ENCODE measurements at regions not wholly inside any gene's neighbourhood (a gene's known extent, or its start where the extent isn't known, plus 50 kb on each side); places are given as distances from the start of the nearest gene placed in this dataset.

GRCh38 chr5:21685522-21685921 lies 1167.6 kb downstream of the CDH12 start:
- Histone ChIP-seq H3K9me3 (no peaks in the 10 kb centered on the region), H3K27me3 (no peaks in the 10 kb centered on the region), H3K36me3 (no peaks in the 10 kb centered on the region), H3K27ac (no peak overlapping the region), H3K4me1 (no peaks in the 10 kb centered on the region), H3K4me3 (no peak overlapping the region)
- intact Hi-C loops (cut with DNase I; ENCODE audit: low total_unique reads): no loop called here
- DNase-seq: no peak
- no peak for TF ChIP-seq CTCF (IDR thresholded peaks at IDR 0.05)

- intact Hi-C loops (cut with DNase I; ENCODE audit: low total_unique reads): no loop called here
- TF ChIP-seq CTCF (IDR thresholded peaks at IDR 0.05): no peak
- Histone ChIP-seq H3K4me1 (no peaks in the 10 kb centered on the region), H3K4me3 (no peak overlapping the region), H3K27ac (no peak overlapping the region), H3K36me3 (no peaks in the 10 kb centered on the region), H3K9me3 (no peaks in the 10 kb centered on the region), H3K27me3 (no peaks in the 10 kb centered on the region)
- DNase-seq: no peak
Measured at GRCh38 chr5:21684992-21685391, 1168.2 kb downstream of the CDH12 start.

GRCh38 chr5:21681911-21682310 lies 1171.2 kb downstream of the CDH12 start:
- Histone ChIP-seq H3K27ac (no peak overlapping the region), H3K4me3 (no peak overlapping the region), H3K27me3 (no peaks in the 10 kb centered on the region), H3K36me3 (no peaks in the 10 kb centered on the region), H3K9me3 (no peaks in the 10 kb centered on the region), H3K4me1 (no peaks in the 10 kb centered on the region)
- TF ChIP-seq CTCF (IDR thresholded peaks at IDR 0.05): no peak
- intact Hi-C loops (cut with DNase I; ENCODE audit: low total_unique reads): no loop called here
- no peak for DNase-seq

- Histone ChIP-seq H3K4me1 (no peaks in the 10 kb centered on the region), H3K36me3 (no peaks in the 10 kb centered on the region), H3K27me3 (no peaks in the 10 kb centered on the region), H3K27ac (no peak overlapping the region), H3K9me3 (no peaks in the 10 kb centered on the region), H3K4me3 (no peak overlapping the region)
- intact Hi-C loops (cut with DNase I; ENCODE audit: low total_unique reads): no loop called here
- no peak for DNase-seq
- no peak for TF ChIP-seq CTCF (IDR thresholded peaks at IDR 0.05)
Measured at GRCh38 chr5:21680641-21681040, 1172.5 kb downstream of the CDH12 start.

- H3K27me3 ChIP-seq: no peaks in the 10 kb centered on the region
- H3K27ac ChIP-seq: no peak overlapping the region
- H3K36me3 ChIP-seq: no peaks in the 10 kb centered on the region
- no peak for TF ChIP-seq CTCF (IDR thresholded peaks at IDR 0.05)
- DNase-seq: no peak
- intact Hi-C loops (cut with DNase I; ENCODE audit: low total_unique reads): no loop called here
- H3K9me3 ChIP-seq: no peaks in the 10 kb centered on the region
- no peak overlapping the region for H3K4me3 ChIP-seq
- H3K4me1 ChIP-seq: no peaks in the 10 kb centered on the region
Measured at GRCh38 chr5:21680196-21680595, 1172.9 kb downstream of the CDH12 start.

- Histone ChIP-seq H3K4me3 (no peak overlapping the region), H3K27ac (no peak overlapping the region), H3K36me3 (no peaks in the 10 kb centered on the region), H3K4me1 (no peaks in the 10 kb centered on the region), H3K27me3 (no peaks in the 10 kb centered on the region), H3K9me3 (no peaks in the 10 kb centered on the region)
- no peak for TF ChIP-seq CTCF (IDR thresholded peaks at IDR 0.05)
- intact Hi-C loops (cut with DNase I; ENCODE audit: low total_unique reads): no loop called here
- no peak for DNase-seq
Measured at GRCh38 chr5:21678526-21678925, 1174.6 kb downstream of the CDH12 start.

All from tibial artery (tissue), 4 donors.